Neural cell (in vitro differentiated cells): ENCODE measurements at regions not wholly inside any gene's neighbourhood (a gene's known extent, or its start where the extent isn't known, plus 50 kb on each side); places are given as distances from the start of the nearest gene placed in this dataset.
A peak's percentile ranks its signal among the peaks of the same experiment; 100 is the strongest.

Experiments
- H2AFZ ChIP-seq: fragments of 200-600, 300-800 bp; sonication (generic), shearing (Covaris generic); 2 replicates; pipeline ENCODE4 v1.6.0; 2014; ENCODE audit warnings: low read depth, mild to moderate bottlenecking, antibody characterized with exemption, low read length, moderate library complexity
- H3F3A ChIP-seq: fragments of 200-600 bp; shearing (Covaris generic); 2 replicates; pipeline ENCODE4 v1.6.1; 2016; ENCODE audit warnings: mild to moderate bottlenecking, moderate library complexity, mixed read lengths, antibody characterized with exemption, low read length; ENCODE audit not compliant: insufficient read depth, poor library complexity, severe bottlenecking
- H3K27ac ChIP-seq: fragments of 200-600, 300-800 bp; sonication (generic), shearing (Covaris generic); 2 replicates; pipeline ENCODE4 v1.5.1; 2014; ENCODE audit warnings: mild to moderate bottlenecking, low read length, moderate library complexity
- H3K27me3 ChIP-seq: fragments of 300-800, 200-600 bp; sonication (generic), shearing (Covaris generic); 2 replicates; pipeline ENCODE4 v1.6.0; 2014; ENCODE audit warnings: mild to moderate bottlenecking, low read depth, low read length, moderate library complexity; ENCODE audit not compliant: insufficient read depth
- H3K36me3 ChIP-seq: fragments of 300-800, 200-600 bp; sonication (generic), shearing (Covaris generic); 2 replicates; pipeline ENCODE4 v1.5.1; 2014; ENCODE audit warnings: mild to moderate bottlenecking, antibody characterized with exemption, low read length, moderate library complexity; ENCODE audit not compliant: insufficient read depth
- H3K4me2 ChIP-seq: fragments of 300-800, 200-600 bp; sonication (generic), shearing (Covaris generic); 2 replicates; pipeline ENCODE4 v1.6.0; 2014; ENCODE audit warnings: mild to moderate bottlenecking, low read length
- H3K4me3 ChIP-seq: fragments of 300-800, 200-600 bp; sonication (generic), shearing (Covaris generic); 2 replicates; pipeline ENCODE4 v1.5.1; 2014; ENCODE audit warnings: mild to moderate bottlenecking, low read length, moderate library complexity
- H3K79me2 ChIP-seq: fragments of 200-600 bp; shearing (Covaris generic); replicated peaks from 2 replicates; pipeline ENCODE4 v1.6.0; 2014; ENCODE audit warnings: mild to moderate bottlenecking, low read length, moderate library complexity; ENCODE audit not compliant: insufficient read depth
- H3K9ac ChIP-seq: fragments of 300-800, 200-600 bp; sonication (generic), shearing (Covaris generic); 2 replicates; pipeline ENCODE4 v1.6.1; 2016; ENCODE audit warnings: mild to moderate bottlenecking, low read length, mixed read lengths
- H3K9me2 ChIP-seq: fragments of 200-600 bp; shearing (Covaris generic); 2 replicates; pipeline ENCODE4 v1.6.1; 2016; ENCODE audit warnings: mild to moderate bottlenecking, low read length, mixed read lengths; ENCODE audit not compliant: insufficient read depth
- H3K9me3 ChIP-seq: fragments of 200-600, 300-800 bp; sonication (generic), shearing (Covaris generic); 2 replicates; pipeline ENCODE4 v1.6.1; 2016; ENCODE audit warnings: mild to moderate bottlenecking, mixed run types, low read length, moderate library complexity, mixed read lengths
- H4K20me1 ChIP-seq: fragments of 200-600 bp; shearing (Covaris generic); 2 replicates; pipeline ENCODE4 v1.6.1; 2016; ENCODE audit warnings: mild to moderate bottlenecking, mixed run types; ENCODE audit not compliant: insufficient read depth
- CTCF ChIP-seq: fragments of 450-650 bp; IDR thresholded peaks from 2 replicates; pipeline ENCODE4 v1.5.1; 2014; ENCODE audit warnings: antibody characterized with exemption, mild to moderate bottlenecking, moderate library complexity; ENCODE audit not compliant: poor library complexity, severe bottlenecking
- EP300 ChIP-seq: fragments of 450-650 bp; conservative IDR thresholded peaks from 2 replicates; pipeline ENCODE4 v1.6.1; 2014; ENCODE audit warnings: antibody characterized with exemption, mild to moderate bottlenecking, moderate library complexity; ENCODE audit not compliant: poor library complexity, severe bottlenecking
- EZH2 ChIP-seq: fragments of 200-600, 300-800 bp; shearing (Covaris generic), sonication (generic); IDR thresholded peaks from 2 replicates; pipeline ENCODE4 v1.6.1; 2014; ENCODE audit warnings: antibody characterized with exemption, low read length, borderline replicate concordance, mild to moderate bottlenecking; ENCODE audit not compliant: insufficient read depth, poor library complexity, severe bottlenecking
- MXI1 ChIP-seq: fragments of 450-650 bp; conservative IDR thresholded peaks from 2 replicates; pipeline ENCODE4 v1.6.1; 2014; ENCODE audit warnings: antibody characterized with exemption, mild to moderate bottlenecking; ENCODE audit not compliant: poor library complexity, severe bottlenecking
- POLR2AphosphoS5 ChIP-seq: IDR thresholded peaks from 2 replicates; pipeline ENCODE4 v1.6.1; 2012
- RAD21 ChIP-seq: fragments of 450-650 bp; conservative IDR thresholded peaks from 2 replicates; pipeline ENCODE4 v1.6.1; 2014; ENCODE audit warnings: antibody characterized with exemption, mild to moderate bottlenecking, moderate library complexity
- REST ChIP-seq: IDR thresholded peaks from 2 replicates; pipeline ENCODE4 v1.6.1; 2012; ENCODE audit warnings: borderline replicate concordance
- SMC3 ChIP-seq: fragments of 450-650 bp; conservative IDR thresholded peaks from 2 replicates; pipeline ENCODE4 v1.6.1; 2014; ENCODE audit warnings: antibody characterized with exemption, mild to moderate bottlenecking, moderate library complexity; ENCODE audit not compliant: poor library complexity
- TAF1 ChIP-seq: IDR thresholded peaks from 2 replicates; pipeline ENCODE4 v1.6.1; 2012; ENCODE audit warnings: low read depth

GRCh38 chr7:54678763-54679489, 80.1 kb downstream of the SEC61G start:
- Histone ChIP-seq H3F3A (no peaks in the 10 kb centered on the region), H3K79me2 (no peaks in the 10 kb centered on the region), H3K27ac (no peak overlapping the region), H3K36me3 (no peaks in the 10 kb centered on the region), H3K27me3 (no peaks in the 10 kb centered on the region), H3K9me3 (no peaks in the 10 kb centered on the region), H4K20me1 (no peaks in the 10 kb centered on the region), H3K9me2 (no peaks in the 10 kb centered on the region), H3K4me2 (no peak overlapping the region), H2AFZ (no peak overlapping the region), H3K4me3 (no peak overlapping the region), H3K9ac (no peak overlapping the region)
- TF ChIP-seq REST (no peak), SMC3 (peak; percentile 40), MXI1 (no peak), EZH2 (no peak), POLR2AphosphoS5 (no peak), CTCF (peak; percentile 44), EP300 (no peak), TAF1 (no peak), RAD21 (peak; percentile 55)

GRCh38 chr7:54674891-54675290, 84.1 kb downstream of the SEC61G start:
- Histone ChIP-seq H3K4me3 (no peak overlapping the region), H4K20me1 (no peaks in the 10 kb centered on the region), H3K27me3 (no peaks in the 10 kb centered on the region), H3K79me2 (no peaks in the 10 kb centered on the region), H3K4me2 (no peak overlapping the region), H3F3A (no peaks in the 10 kb centered on the region), H3K9me2 (no peaks in the 10 kb centered on the region), H3K9me3 (no peaks in the 10 kb centered on the region), H3K9ac (no peak overlapping the region), H3K27ac (no peak overlapping the region), H2AFZ (no peak overlapping the region), H3K36me3 (no peaks in the 10 kb centered on the region)
- TF ChIP-seq EZH2 = no peak
- no peak for TF ChIP-seq POLR2AphosphoS5
- no peak for TF ChIP-seq CTCF
